H9 (cell line): ENCODE measurements at regions not wholly inside any gene's neighbourhood (a gene's known extent, or its start where the extent isn't known, plus 50 kb on each side); places are given as distances from the start of the nearest gene placed in this dataset.

Source experiments
- DNase-seq: peaks from one replicate; pipeline ENCODE4 v3.0.0-alpha.2; 2017
- H2AFZ ChIP-seq: one replicate; pipeline ENCODE4 v1.6.1; 2013; ENCODE audit warnings: mild to moderate bottlenecking, low read length, control low read depth, moderate library complexity
- H2AK5ac ChIP-seq: 2 replicates; pipeline ENCODE4 v1.6.1; 2013; ENCODE audit warnings: low read length, control low read depth, mixed read lengths; ENCODE audit not compliant: insufficient read length
- H2BK120ac ChIP-seq: one replicate; pipeline ENCODE4 v1.6.1; 2013; ENCODE audit warnings: low read depth, mild to moderate bottlenecking, low read length, control low read depth, inconsistent platforms; ENCODE audit not compliant: poor library complexity, severe bottlenecking
- H2BK12ac ChIP-seq: 2 replicates; pipeline ENCODE4 v1.6.1; 2013; ENCODE audit warnings: low read length, control low read depth, mixed read lengths, low read depth; ENCODE audit not compliant: insufficient read length
- H2BK15ac ChIP-seq: 2 replicates; pipeline ENCODE4 v1.6.1; 2013; ENCODE audit warnings: low read depth, low read length, control low read depth
- H2BK20ac ChIP-seq: one replicate; pipeline ENCODE4 v1.6.1; 2013; ENCODE audit warnings: low read depth, mild to moderate bottlenecking, low read length, control low read depth, inconsistent platforms; ENCODE audit not compliant: poor library complexity, severe bottlenecking
- H2BK5ac ChIP-seq: 2 replicates; pipeline ENCODE4 v1.6.1; 2013; ENCODE audit warnings: low read length, control low read depth, mixed read lengths; ENCODE audit not compliant: insufficient read length
- H3K14ac ChIP-seq: 2 replicates; pipeline ENCODE4 v1.6.1; 2013; ENCODE audit warnings: low read length, control low read depth; ENCODE audit not compliant: insufficient read depth
- H3K18ac ChIP-seq: 2 replicates; pipeline ENCODE4 v1.6.1; 2013; ENCODE audit warnings: low read depth, mild to moderate bottlenecking, mixed read lengths, low read length, control low read depth; ENCODE audit not compliant: insufficient read length
- H3K23ac ChIP-seq: 2 replicates; pipeline ENCODE4 v1.6.1; 2013; ENCODE audit warnings: low read length, control low read depth, mixed read lengths, low read depth; ENCODE audit not compliant: insufficient read length
- H3K23me2 ChIP-seq: 2 replicates; pipeline ENCODE4 v1.6.1; 2013; ENCODE audit warnings: low read depth, mild to moderate bottlenecking, mixed read lengths, low read length, control low read depth; ENCODE audit not compliant: insufficient read length, poor library complexity, severe bottlenecking
- H3K27ac ChIP-seq: 2 replicates; pipeline ENCODE4 v1.5.1; 2013; ENCODE audit warnings: low read length, control low read depth, mixed read lengths, low read depth; ENCODE audit not compliant: insufficient read length
- H3K27me3 ChIP-seq: 2 replicates; pipeline ENCODE4 v1.6.1; 2013; ENCODE audit warnings: low read length, control low read depth, inconsistent platforms; ENCODE audit not compliant: insufficient read depth
- H3K4ac ChIP-seq: 2 replicates; pipeline ENCODE4 v1.6.1; 2013; ENCODE audit warnings: low read depth, mild to moderate bottlenecking, control low read depth, inconsistent platforms, low read length, moderate library complexity
- H3K4me1 ChIP-seq: 2 replicates; pipeline ENCODE4 v1.6.1; 2013; ENCODE audit warnings: low read length, control low read depth, inconsistent platforms; ENCODE audit not compliant: insufficient read depth
- H3K4me2 ChIP-seq: 2 replicates; pipeline ENCODE4 v1.6.1; 2013; ENCODE audit warnings: low read length, control low read depth, mixed read lengths; ENCODE audit not compliant: insufficient read length, insufficient read depth
- H3K56ac ChIP-seq: 2 replicates; pipeline ENCODE4 v1.6.1; 2013; ENCODE audit warnings: low read depth, mild to moderate bottlenecking, mixed read lengths, low read length, control low read depth; ENCODE audit not compliant: insufficient read length
- H3K79me1 ChIP-seq: 2 replicates; pipeline ENCODE4 v1.6.1; 2013; ENCODE audit warnings: low read depth, mild to moderate bottlenecking, moderate library complexity, low read length, control low read depth, inconsistent platforms; ENCODE audit not compliant: insufficient read depth, poor library complexity, severe bottlenecking
- H3K79me2 ChIP-seq: 2 replicates; pipeline ENCODE4 v1.6.1; 2013; ENCODE audit warnings: low read length, control low read depth, inconsistent platforms; ENCODE audit not compliant: insufficient read depth
- H3K9ac ChIP-seq: 2 replicates; pipeline ENCODE4 v1.6.1; 2013; ENCODE audit warnings: low read length, control low read depth, mixed read lengths; ENCODE audit not compliant: insufficient read length; ENCODE audit errors: extremely low read depth
- H3K9me3 ChIP-seq: one replicate; pipeline ENCODE4 v1.6.1; 2013; ENCODE audit warnings: low read depth, low read length, inconsistent platforms; ENCODE audit not compliant: control insufficient read depth
- H3T11ph ChIP-seq: one replicate; pipeline ENCODE4 v1.6.1; 2013; ENCODE audit warnings: mild to moderate bottlenecking, low read length, control low read depth, inconsistent platforms
- H4K20me1 ChIP-seq: one replicate; pipeline ENCODE4 v1.6.1; 2013; ENCODE audit not compliant: control insufficient read depth, insufficient read length, insufficient read depth
- H4K5ac ChIP-seq: 2 replicates; pipeline ENCODE4 v1.6.1; 2013; ENCODE audit warnings: low read depth, mild to moderate bottlenecking, mixed read lengths, low read length, control low read depth; ENCODE audit not compliant: insufficient read length
- H4K8ac ChIP-seq: replicated peaks from 2 replicates; pipeline ENCODE4 v1.6.1; 2013; ENCODE audit warnings: low read length, control low read depth, mixed read lengths, low read depth; ENCODE audit not compliant: insufficient read length
- H4K91ac ChIP-seq: 2 replicates; pipeline ENCODE4 v1.6.1; 2013; ENCODE audit warnings: low read depth, mild to moderate bottlenecking, moderate library complexity, mixed read lengths, low read length, control low read depth; ENCODE audit not compliant: insufficient read length
- H3K27ac Mint-ChIP-seq, 3 experiments: 2 replicates in 2 of 3; 3 replicates in 1 of 3; pipeline ENCODE4 v1.8.0; 2020 to 2021; ENCODE audit warnings: mixed read lengths in 3 of 3, mild to moderate bottlenecking in 1 of 3, moderate library complexity in 1 of 3
- H3K27me3 Mint-ChIP-seq: 2 replicates; pipeline ENCODE4 v1.8.0; 2021; ENCODE audit warnings: low read depth, mild to moderate bottlenecking, moderate library complexity, mixed read lengths
- H3K36me3 Mint-ChIP-seq, 3 experiments: 2 replicates in 2 of 3; 3 replicates in 1 of 3; pipeline ENCODE4 v1.8.0; 2020 to 2021; ENCODE audit warnings: low read depth in 3 of 3, mixed read lengths in 3 of 3; ENCODE audit not compliant: insufficient read depth in 1 of 3
- H3K4me1 Mint-ChIP-seq, 2 experiments: 2 replicates each; pipeline ENCODE4 v1.8.0; 2020; ENCODE audit warnings: mixed read lengths in 2 of 2
- H3K4me3 Mint-ChIP-seq, 2 experiments: 2 replicates in 1 of 2; 3 replicates in 1 of 2; pipeline ENCODE4 v1.8.0; 2020 to 2021; ENCODE audit warnings: mild to moderate bottlenecking in 2 of 2, mixed read lengths in 2 of 2, moderate library complexity in 1 of 2
- H3K9me3 Mint-ChIP-seq, 2 experiments: 2 replicates in 1 of 2; 3 replicates in 1 of 2; pipeline ENCODE4 v1.8.0; 2020; ENCODE audit warnings: mild to moderate bottlenecking in 2 of 2, mixed read lengths in 2 of 2, moderate library complexity in 1 of 2
- CTCF ChIP-seq: fragments of 200-600 bp; sonication (generic); conservative IDR thresholded peaks from 3 replicates; pipeline ENCODE4 v1.8.0; 2021; ENCODE audit warnings: antibody characterized with exemption, mild to moderate bottlenecking
- WGBS: extraction: QIAGEN DNeasy Blood & Tissue Kit; methylation state at CpG from one replicate; pipeline ENCODE4 v1.1.7; 2013; ENCODE audit warnings: missing lambda C conversion rate, low lambda C conversion rate, mixed read lengths; ENCODE audit not compliant: insufficient read length; ENCODE audit errors: extremely low coverage; 5-methylcytosine and 5-hydroxymethylcytosine counted together

DNA sequence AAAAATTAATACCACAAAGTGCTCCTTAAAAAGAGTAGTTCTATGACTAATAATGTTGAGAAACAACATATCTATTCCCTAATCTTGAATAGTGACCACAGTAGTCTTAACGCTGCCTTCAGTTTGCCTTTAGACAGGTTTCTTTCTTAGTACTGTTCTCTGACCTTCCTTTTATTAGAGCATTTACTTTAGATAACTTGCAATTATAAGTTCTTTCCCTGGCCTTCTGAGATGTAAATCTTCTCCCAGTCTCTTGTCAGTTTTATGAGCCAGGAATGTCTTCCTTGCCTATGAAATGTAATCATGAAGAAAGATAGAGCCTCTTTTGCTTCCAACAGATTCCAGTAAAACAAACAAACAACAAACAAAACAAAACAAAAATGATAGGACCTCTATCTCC lies 1119.8 kb upstream of the LRRTM3 start:
- WGBS = no CpG with 5 or more reads among the region's 1 CpG
- no peak overlapping the region for H4K5ac ChIP-seq

More for the DNA sequence above, 1119.8 kb upstream of the LRRTM3 start:
- H3T11ph ChIP-seq = no peak overlapping the region
- H3K27me3 ChIP-seq = no peaks in the 10 kb centered on the region
- no peak overlapping the region for H3K56ac ChIP-seq
- H3K4me3 Mint-ChIP-seq = no peak overlapping the region; a peak in 1 of 5 replicates
- no peak overlapping the region for H3K4ac ChIP-seq
- H3K9ac ChIP-seq = no peak overlapping the region
- no peaks in the 10 kb centered on the region for H3K23me2 ChIP-seq
- H3K27ac ChIP-seq = no peak overlapping the region
- H4K20me1 ChIP-seq = no peaks in the 10 kb centered on the region
- no peak overlapping the region for H2AFZ ChIP-seq
- H4K91ac ChIP-seq = no peak overlapping the region
- H3K27me3 Mint-ChIP-seq = peaks cover 1% of the 10 kb centered on the region; the same call in 1 of the 2 replicates
- H2BK12ac ChIP-seq = no peak overlapping the region
- H3K79me1 ChIP-seq = no peaks in the 10 kb centered on the region
- H3K79me2 ChIP-seq = no peaks in the 10 kb centered on the region
- no peak overlapping the region for H3K18ac ChIP-seq
- H3K4me1 Mint-ChIP-seq = peaks cover 0 to 4% of the 10 kb centered on the region in 2 experiments; a peak in 3 of 4 replicates
- no peaks in the 10 kb centered on the region for H3K9me3 Mint-ChIP-seq
- no peak overlapping the region for H2BK15ac ChIP-seq
- H2AK5ac ChIP-seq = no peak overlapping the region
- H4K8ac ChIP-seq = no peak overlapping the region
- H2BK120ac ChIP-seq = no peak overlapping the region
- H3K36me3 Mint-ChIP-seq = no peaks in the 10 kb centered on the region
- no peak overlapping the region for H3K4me2 ChIP-seq
- H3K27ac Mint-ChIP-seq = peak overlapping the region in 2 of 3 experiments; percentile 24 to 75; a peak in 2 of 7 replicates
- no peaks in the 10 kb centered on the region for H3K4me1 ChIP-seq
- H3K23ac ChIP-seq = no peak overlapping the region
- H2BK5ac ChIP-seq = no peak overlapping the region
- H3K9me3 ChIP-seq = no peaks in the 10 kb centered on the region
- no peak for DNase-seq
- TF ChIP-seq CTCF = no peak
- H2BK20ac ChIP-seq = no peak overlapping the region
- H3K14ac ChIP-seq = no peak overlapping the region
